ENCODE measurements at regions not wholly inside any gene's neighbourhood (a gene's known extent, or its start where the extent isn't known, plus 50 kb on each side); places are given as distances from the start of the nearest gene placed in this dataset.

DNA sequence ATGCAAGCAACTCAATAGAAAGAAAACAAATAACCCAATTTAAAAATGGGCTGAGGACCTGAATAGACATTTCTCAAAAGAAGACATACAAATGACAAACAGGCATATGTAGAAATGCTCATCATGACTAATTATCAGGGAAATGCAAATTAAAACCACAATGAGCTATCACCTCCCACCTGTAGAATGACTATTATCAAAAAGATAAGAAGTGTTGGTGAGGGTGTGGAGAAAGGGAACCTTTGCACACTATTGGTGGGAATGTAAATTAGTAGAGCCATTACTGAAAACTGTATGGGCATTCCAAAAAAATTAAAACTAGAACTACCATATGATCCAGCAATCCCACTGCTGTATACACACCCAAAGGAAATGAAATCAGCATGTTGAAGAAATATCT, 212.2 kb downstream of the SUCLA2 start:
- in situ Hi-C loops (cut with HindIII; ENCODE audit: extremely low pct_ligation_motif_present, low pct_unique_long_range_greater_than_20kb), result no loop called here
- H3K9ac ChIP-seq (ENCODE audit: insufficient read depth, low read depth, low read length), result no peak overlapping the region
- H4K20me1 ChIP-seq (ENCODE audit: insufficient read depth, low read length), result no peaks in the 10 kb centered on the region
- BruUV-seq (replicated peaks), result no TSS peak
- H3K4me3 ChIP-seq (replicated peaks in 1 of 3; ENCODE audit: insufficient read depth in 1 of 3, low read depth in 2 of 3, low read length in 3 of 3), result no peak overlapping the region
- no peaks in the 10 kb centered on the region for H3K79me2 ChIP-seq (ENCODE audit: insufficient read depth, low read length)
- H3K27me3 ChIP-seq (ENCODE audit: control insufficient read depth in 1 of 2, insufficient read depth in 2 of 2, low read length in 2 of 2), result no peaks in the 10 kb centered on the region
- CTCF ChIA-PET (ENCODE audit: low intra/inter-chr PET ratio, low total read pairs), result no interaction called here
- no peak for FAIRE-seq
- ATAC-seq, result no peak
- POLR2A ChIA-PET, result no interaction called here
- peaks cover 26% of the 10 kb centered on the region for H3K9me3 ChIP-seq (ENCODE audit: low read length)
- no peaks in the 10 kb centered on the region for H3K4me1 ChIP-seq (ENCODE audit: insufficient read depth, low read length)
- H2AFZ ChIP-seq (ENCODE audit: low read length), result no peak overlapping the region
- TF ChIP-seq ZNF550 (CRISPR knock-in tag; IDR thresholded peaks at IDR 0.05; ENCODE audit: borderline replicate concordance) (no peak), HMG20A (CRISPR knock-in tag; IDR thresholded peaks at IDR 0.05; ENCODE audit: borderline replicate concordance) (no peak), ZNF598 (CRISPR knock-in tag; IDR thresholded peaks at IDR 0.05; ENCODE audit: borderline replicate concordance) (no peak), SALL1 (CRISPR knock-in tag; IDR thresholded peaks at IDR 0.05) (no peak), TRIM24 (CRISPR knock-in tag; IDR thresholded peaks at IDR 0.05) (no peak), SNRNP70 (IDR thresholded peaks at IDR 0.05; ENCODE audit: low read depth, low read length) (no peak)
- TF ChIP-seq, protein P1, sequence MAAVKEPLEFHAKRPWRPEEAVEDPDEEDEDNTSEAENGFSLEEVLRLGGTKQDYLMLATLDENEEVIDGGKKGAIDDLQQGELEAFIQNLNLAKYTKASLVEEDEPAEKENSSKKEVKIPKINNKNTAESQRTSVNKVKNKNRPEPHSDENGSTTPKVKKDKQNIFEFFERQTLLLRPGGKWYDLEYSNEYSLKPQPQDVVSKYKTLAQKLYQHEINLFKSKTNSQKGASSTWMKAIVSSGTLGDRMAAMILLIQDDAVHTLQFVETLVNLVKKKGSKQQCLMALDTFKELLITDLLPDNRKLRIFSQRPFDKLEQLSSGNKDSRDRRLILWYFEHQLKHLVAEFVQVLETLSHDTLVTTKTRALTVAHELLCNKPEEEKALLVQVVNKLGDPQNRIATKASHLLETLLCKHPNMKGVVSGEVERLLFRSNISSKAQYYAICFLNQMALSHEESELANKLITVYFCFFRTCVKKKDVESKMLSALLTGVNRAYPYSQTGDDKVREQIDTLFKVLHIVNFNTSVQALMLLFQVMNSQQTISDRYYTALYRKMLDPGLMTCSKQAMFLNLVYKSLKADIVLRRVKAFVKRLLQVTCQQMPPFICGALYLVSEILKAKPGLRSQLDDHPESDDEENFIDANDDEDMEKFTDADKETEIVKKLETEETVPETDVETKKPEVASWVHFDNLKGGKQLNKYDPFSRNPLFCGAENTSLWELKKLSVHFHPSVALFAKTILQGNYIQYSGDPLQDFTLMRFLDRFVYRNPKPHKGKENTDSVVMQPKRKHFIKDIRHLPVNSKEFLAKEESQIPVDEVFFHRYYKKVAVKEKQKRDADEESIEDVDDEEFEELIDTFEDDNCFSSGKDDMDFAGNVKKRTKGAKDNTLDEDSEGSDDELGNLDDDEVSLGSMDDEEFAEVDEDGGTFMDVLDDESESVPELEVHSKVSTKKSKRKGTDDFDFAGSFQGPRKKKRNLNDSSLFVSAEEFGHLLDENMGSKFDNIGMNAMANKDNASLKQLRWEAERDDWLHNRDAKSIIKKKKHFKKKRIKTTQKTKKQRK (IDR thresholded peaks at IDR 0.05; ENCODE audit: low read length), result no peak
- TF ChIP-seq, protein P2, sequence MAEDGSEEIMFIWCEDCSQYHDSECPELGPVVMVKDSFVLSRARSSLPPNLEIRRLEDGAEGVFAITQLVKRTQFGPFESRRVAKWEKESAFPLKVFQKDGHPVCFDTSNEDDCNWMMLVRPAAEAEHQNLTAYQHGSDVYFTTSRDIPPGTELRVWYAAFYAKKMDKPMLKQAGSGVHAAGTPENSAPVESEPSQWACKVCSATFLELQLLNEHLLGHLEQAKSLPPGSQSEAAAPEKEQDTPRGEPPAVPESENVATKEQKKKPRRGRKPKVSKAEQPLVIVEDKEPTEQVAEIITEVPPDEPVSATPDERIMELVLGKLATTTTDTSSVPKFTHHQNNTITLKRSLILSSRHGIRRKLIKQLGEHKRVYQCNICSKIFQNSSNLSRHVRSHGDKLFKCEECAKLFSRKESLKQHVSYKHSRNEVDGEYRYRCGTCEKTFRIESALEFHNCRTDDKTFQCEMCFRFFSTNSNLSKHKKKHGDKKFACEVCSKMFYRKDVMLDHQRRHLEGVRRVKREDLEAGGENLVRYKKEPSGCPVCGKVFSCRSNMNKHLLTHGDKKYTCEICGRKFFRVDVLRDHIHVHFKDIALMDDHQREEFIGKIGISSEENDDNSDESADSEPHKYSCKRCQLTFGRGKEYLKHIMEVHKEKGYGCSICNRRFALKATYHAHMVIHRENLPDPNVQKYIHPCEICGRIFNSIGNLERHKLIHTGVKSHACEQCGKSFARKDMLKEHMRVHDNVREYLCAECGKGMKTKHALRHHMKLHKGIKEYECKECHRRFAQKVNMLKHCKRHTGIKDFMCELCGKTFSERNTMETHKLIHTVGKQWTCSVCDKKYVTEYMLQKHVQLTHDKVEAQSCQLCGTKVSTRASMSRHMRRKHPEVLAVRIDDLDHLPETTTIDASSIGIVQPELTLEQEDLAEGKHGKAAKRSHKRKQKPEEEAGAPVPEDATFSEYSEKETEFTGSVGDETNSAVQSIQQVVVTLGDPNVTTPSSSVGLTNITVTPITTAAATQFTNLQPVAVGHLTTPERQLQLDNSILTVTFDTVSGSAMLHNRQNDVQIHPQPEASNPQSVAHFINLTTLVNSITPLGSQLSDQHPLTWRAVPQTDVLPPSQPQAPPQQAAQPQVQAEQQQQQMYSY (CRISPR knock-in tag; IDR thresholded peaks at IDR 0.05), result no peak
- TF ChIP-seq, protein P3, sequence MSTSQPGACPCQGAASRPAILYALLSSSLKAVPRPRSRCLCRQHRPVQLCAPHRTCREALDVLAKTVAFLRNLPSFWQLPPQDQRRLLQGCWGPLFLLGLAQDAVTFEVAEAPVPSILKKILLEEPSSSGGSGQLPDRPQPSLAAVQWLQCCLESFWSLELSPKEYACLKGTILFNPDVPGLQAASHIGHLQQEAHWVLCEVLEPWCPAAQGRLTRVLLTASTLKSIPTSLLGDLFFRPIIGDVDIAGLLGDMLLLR (CRISPR knock-in tag; IDR thresholded peaks at IDR 0.05), result no peak
- H3K36me3 ChIP-seq (replicated peaks in 1 of 2; ENCODE audit: control insufficient read depth in 1 of 2, insufficient read depth in 2 of 2, low read length in 2 of 2), result no peaks in the 10 kb centered on the region
- no peak overlapping the region for H3K27ac ChIP-seq (ENCODE audit: extremely low read length, insufficient read depth, low read length)
- no peak for DNase-seq (ENCODE audit: low spot score)
- intact Hi-C loops (cut with micrococcal nuclease; ENCODE audit: unreplicated experiment), result no loop called here
- H3K4me2 ChIP-seq (ENCODE audit: low read depth, low read length), result no peak overlapping the region

Measured in HepG2 (cell line).